H7 (cell line): ENCODE measurements at regions not wholly inside any gene's neighbourhood (a gene's known extent, or its start where the extent isn't known, plus 50 kb on each side); places are given as distances from the start of the nearest gene placed in this dataset.
A peak's percentile ranks its signal among the peaks of the same experiment; 100 is the strongest.

Experiments
- DNase-seq: peaks from one replicate; pipeline ENCODE4 v3.0.0; 2012
- H3K27me3 ChIP-seq: 2 replicates; pipeline ENCODE4 v1.6.0; 2011; ENCODE audit warnings: mild to moderate bottlenecking, low read length; ENCODE audit not compliant: control insufficient read depth, insufficient read depth
- H3K36me3 ChIP-seq: replicated peaks from 2 replicates; pipeline ENCODE4 v1.5.1; 2011; ENCODE audit warnings: low read length; ENCODE audit not compliant: control insufficient read depth, insufficient read depth
- H3K4me3 ChIP-seq: 2 replicates; pipeline ENCODE4 v1.5.1; 2011; ENCODE audit warnings: low read depth, mild to moderate bottlenecking, control low read depth, low read length, moderate library complexity; ENCODE audit not compliant: insufficient read depth

GRCh38 chr2:239589270-239589825 is 188.5 kb upstream of the HDAC4 start:
- Histone ChIP-seq H3K36me3 (no peaks in the 10 kb centered on the region), H3K4me3 (no peak overlapping the region), H3K27me3 (no peaks in the 10 kb centered on the region)
- no peak for DNase-seq

- Histone ChIP-seq H3K36me3 (no peaks in the 10 kb centered on the region), H3K27me3 (no peaks in the 10 kb centered on the region), H3K4me3 (no peak overlapping the region)
- DNase-seq = no peak
Observed at GRCh38 chr2:239588451-239589269, 187.8 kb upstream of the HDAC4 start.

- Histone ChIP-seq H3K36me3 (no peaks in the 10 kb centered on the region), H3K4me3 (no peak overlapping the region), H3K27me3 (no peaks in the 10 kb centered on the region)
- DNase-seq = no peak
Observed at GRCh38 chr2:239587841-239588240, 187.0 kb upstream of the HDAC4 start.

GRCh38 chr2:239587311-239587731 is 186.5 kb upstream of the HDAC4 start:
- H3K4me3 ChIP-seq = no peak overlapping the region
- peak; percentile 54 for DNase-seq
- H3K36me3 ChIP-seq = no peaks in the 10 kb centered on the region
- no peaks in the 10 kb centered on the region for H3K27me3 ChIP-seq

- Histone ChIP-seq H3K4me3 (no peak overlapping the region), H3K36me3 (no peaks in the 10 kb centered on the region), H3K27me3 (no peaks in the 10 kb centered on the region)
- DNase-seq = no peak
Observed at GRCh38 chr2:239586651-239587310, 186.0 kb upstream of the HDAC4 start.

GRCh38 chr2:239585422-239585821 is 184.6 kb upstream of the HDAC4 start:
- H3K4me3 ChIP-seq = no peak overlapping the region
- H3K36me3 ChIP-seq = no peaks in the 10 kb centered on the region
- DNase-seq = no peak
- no peaks in the 10 kb centered on the region for H3K27me3 ChIP-seq

- H3K27me3 ChIP-seq = no peaks in the 10 kb centered on the region
- no peak overlapping the region for H3K4me3 ChIP-seq
- H3K36me3 ChIP-seq = no peaks in the 10 kb centered on the region
- no peak for DNase-seq
Observed at GRCh38 chr2:239584986-239585385, 184.2 kb upstream of the HDAC4 start.

GRCh38 chr2:239583879-239584859 is 183.3 kb upstream of the HDAC4 start:
- no peaks in the 10 kb centered on the region for H3K27me3 ChIP-seq
- no peak for DNase-seq
- H3K36me3 ChIP-seq = no peaks in the 10 kb centered on the region
- H3K4me3 ChIP-seq = no peak overlapping the region

GRCh38 chr2:239583171-239583878 is 182.5 kb upstream of the HDAC4 start:
- Histone ChIP-seq H3K27me3 (no peaks in the 10 kb centered on the region), H3K4me3 (no peak overlapping the region), H3K36me3 (no peaks in the 10 kb centered on the region)
- no peak for DNase-seq

GRCh38 chr2:239582476-239582875 is 181.7 kb upstream of the HDAC4 start:
- Histone ChIP-seq H3K27me3 (no peaks in the 10 kb centered on the region), H3K4me3 (no peak overlapping the region), H3K36me3 (no peaks in the 10 kb centered on the region)
- no peak for DNase-seq

GRCh38 chr2:239581352-239581901 is 180.6 kb upstream of the HDAC4 start:
- Histone ChIP-seq H3K4me3 (no peak overlapping the region), H3K27me3 (no peaks in the 10 kb centered on the region)
- DNase-seq = no peak

GRCh38 chr2:239580199-239580527 is 179.3 kb upstream of the HDAC4 start:
- DNase-seq = no peak
- Histone ChIP-seq H3K27me3 (no peaks in the 10 kb centered on the region), H3K36me3 (no peaks in the 10 kb centered on the region), H3K4me3 (no peak overlapping the region)

More at GRCh38 chr2:239581352-239581901, 180.6 kb upstream of the HDAC4 start:
- H3K36me3 ChIP-seq = no peaks in the 10 kb centered on the region

- Histone ChIP-seq H3K27me3 (no peaks in the 10 kb centered on the region), H3K36me3 (no peaks in the 10 kb centered on the region), H3K4me3 (no peak overlapping the region)
- no peak for DNase-seq
Observed at GRCh38 chr2:239579524-239580198, 178.8 kb upstream of the HDAC4 start.
